Thyroid gland (tissue), 4 donors: ENCODE measurements at regions not wholly inside any gene's neighbourhood (a gene's known extent, or its start where the extent isn't known, plus 50 kb on each side); places are given as distances from the start of the nearest gene placed in this dataset.

Source experiments
- POLR2A ChIP-seq, 2 donors: fragments of 450-650 bp; IDR thresholded peaks; one replicate each; pipeline ENCODE4 v1.6.1; 2017; ENCODE audit warnings: antibody characterized with exemption in 2 of 2, mild to moderate bottlenecking in 2 of 2, moderate library complexity in 1 of 2
- TF ChIP-seq, protein P1 (sequence below), 6 experiments: fragments of 200-600 bp in 3 of 6; fragments of 450-650 bp in 3 of 6; sonication (generic) in 3 of 6; IDR thresholded peaks; one replicate each; pipeline ENCODE4 v1.5.1; 2016 to 2019; ENCODE audit warnings: antibody characterized with exemption in 6 of 6, mild to moderate bottlenecking in 2 of 6, inconsistent platforms in 1 of 6, moderate library complexity in 1 of 6

DNA sequence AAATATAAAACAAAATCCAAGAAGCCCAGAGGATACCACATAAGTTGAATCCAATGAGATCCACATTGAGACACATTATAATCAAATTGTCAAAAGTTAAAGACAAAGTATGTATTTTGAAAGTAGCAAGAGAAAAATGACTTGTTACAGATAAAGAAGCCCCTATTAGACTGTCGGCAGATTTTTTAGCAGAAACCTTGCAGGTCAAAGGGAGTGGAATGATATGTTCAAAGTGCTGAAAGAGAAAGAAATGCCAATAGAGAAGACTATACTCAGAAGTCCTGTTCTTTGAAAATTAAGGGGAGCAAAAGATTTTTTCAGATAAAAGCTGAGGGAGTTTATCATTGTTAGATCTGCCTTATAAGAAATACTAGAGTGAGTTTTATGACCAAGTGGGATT, 148.9 kb upstream of the EPHA5 start:
- TF ChIP-seq, protein P1, sequence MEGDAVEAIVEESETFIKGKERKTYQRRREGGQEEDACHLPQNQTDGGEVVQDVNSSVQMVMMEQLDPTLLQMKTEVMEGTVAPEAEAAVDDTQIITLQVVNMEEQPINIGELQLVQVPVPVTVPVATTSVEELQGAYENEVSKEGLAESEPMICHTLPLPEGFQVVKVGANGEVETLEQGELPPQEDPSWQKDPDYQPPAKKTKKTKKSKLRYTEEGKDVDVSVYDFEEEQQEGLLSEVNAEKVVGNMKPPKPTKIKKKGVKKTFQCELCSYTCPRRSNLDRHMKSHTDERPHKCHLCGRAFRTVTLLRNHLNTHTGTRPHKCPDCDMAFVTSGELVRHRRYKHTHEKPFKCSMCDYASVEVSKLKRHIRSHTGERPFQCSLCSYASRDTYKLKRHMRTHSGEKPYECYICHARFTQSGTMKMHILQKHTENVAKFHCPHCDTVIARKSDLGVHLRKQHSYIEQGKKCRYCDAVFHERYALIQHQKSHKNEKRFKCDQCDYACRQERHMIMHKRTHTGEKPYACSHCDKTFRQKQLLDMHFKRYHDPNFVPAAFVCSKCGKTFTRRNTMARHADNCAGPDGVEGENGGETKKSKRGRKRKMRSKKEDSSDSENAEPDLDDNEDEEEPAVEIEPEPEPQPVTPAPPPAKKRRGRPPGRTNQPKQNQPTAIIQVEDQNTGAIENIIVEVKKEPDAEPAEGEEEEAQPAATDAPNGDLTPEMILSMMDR (IDR thresholded peaks at IDR 0.05), result no peak
- no peak for TF ChIP-seq POLR2A (IDR thresholded peaks at IDR 0.05)
